Kidney capillary endothelial cell (primary cell): ENCODE measurements at regions not wholly inside any gene's neighbourhood (a gene's known extent, or its start where the extent isn't known, plus 50 kb on each side); places are given as distances from the start of the nearest gene placed in this dataset.
A peak's percentile ranks its signal among the peaks of the same experiment; 100 is the strongest.
"Not testable (repeated sequence)": the region's sequence is repeated elsewhere in the genome, so short reads cannot be mapped to it uniquely, and the experiment has no call there.

Source experiments
- DNase-seq: peaks from one replicate; pipeline ENCODE4 v3.0.0-alpha.2; 2018; ENCODE audit warnings: low spot score

DNA sequence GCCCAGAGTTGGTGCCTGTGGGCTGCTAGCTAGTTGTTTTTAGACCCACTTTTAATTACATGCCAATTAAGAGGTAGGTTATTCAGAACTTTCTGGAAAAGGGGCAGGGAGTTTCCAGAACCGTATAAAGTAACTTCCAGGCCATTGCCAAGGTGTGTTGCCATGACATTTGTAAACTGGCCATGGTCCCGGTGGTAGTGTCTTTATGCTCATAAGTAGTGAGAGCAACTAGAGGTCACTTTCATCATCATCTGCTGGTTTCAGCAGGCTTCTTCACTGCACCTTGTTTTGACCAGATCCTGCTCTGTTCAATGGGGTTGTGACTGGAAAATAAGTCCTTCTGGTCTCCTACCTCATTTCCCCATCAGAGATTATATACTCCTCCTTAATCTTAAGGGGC is 207.0 kb downstream of the FAM72C start:
- not testable (repeated sequence) for DNase-seq

DNA sequence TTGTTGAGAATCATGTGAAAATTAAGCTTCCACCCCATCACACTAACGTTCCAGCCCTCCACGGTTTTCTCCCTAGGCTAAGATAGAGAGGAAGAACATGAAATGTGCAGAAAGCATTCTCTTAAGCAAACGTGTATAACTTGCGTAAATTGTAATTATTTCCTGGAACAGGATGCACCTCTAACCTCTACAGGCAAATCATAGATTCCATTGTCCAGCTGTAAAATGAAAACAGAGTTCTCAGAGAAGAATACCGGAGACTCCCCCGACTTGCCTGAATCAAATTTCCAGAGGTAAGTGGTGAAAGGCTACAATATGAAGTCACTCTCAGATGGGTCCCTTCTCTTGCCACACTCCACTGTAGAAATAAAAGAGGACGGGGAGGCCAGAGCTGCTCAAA is 211.4 kb downstream of the FAM72C start:
- peak; percentile 2 for DNase-seq

DNA sequence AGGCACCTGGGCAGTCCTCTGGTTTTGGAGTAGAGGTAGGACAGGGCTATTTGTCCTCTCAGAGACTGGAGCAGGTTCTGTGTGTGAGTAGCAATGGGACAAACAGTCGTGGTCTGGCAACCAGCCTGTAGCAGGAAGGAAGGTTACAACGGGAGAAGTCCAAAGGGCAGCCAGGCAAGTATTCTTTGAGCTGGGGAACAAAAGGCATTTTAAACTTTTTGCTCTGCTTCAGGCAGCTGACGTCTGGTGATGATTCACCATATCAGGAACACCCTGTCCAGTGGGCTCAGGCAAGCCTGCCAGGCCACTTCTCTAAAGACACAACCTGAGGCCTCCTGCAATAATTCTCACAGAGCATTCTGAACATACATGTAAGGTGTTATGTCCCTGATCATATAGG is 215.8 kb downstream of the FAM72C start:
- not testable (repeated sequence) for DNase-seq

DNA sequence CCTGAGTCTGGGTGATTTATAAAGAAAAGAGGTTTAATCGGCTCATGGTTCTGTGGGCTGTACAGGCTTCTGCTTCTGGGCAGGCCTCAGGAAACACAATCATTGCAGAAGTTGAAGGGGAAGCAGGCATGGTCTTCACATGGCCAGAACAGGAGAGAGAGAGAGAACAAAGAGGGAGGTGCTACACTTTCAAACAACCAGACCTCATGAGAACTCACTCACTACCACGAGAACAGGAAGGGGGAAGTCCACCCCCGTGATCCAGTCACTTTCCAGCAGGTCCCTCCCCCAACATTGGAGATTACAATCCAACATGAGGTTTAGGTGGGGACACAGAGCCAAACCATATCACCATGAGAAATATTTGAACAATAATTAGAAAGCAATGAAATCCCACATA is 222.9 kb downstream of the FAM72C start:
- DNase-seq = no peak

DNA sequence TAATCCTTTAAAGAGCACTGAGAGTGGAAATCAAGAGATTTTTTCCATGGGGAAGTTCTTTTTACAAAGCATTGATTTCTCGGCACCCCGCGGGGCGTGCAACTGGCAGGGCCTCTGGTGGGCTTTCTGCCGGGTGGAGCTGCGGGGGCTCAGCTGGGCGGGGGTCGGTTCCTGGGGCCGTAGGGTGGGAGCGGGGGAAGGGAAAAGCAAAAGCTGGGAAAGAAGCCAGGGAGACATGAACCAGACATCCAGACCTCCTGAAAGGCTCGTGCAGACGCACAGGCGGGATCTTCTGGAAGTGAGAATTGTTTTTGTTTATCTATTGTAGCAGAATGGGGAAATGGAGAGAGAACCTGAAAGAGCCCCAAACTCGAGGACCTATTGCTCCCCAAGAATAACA is 235.2 kb downstream of the FAM72C start:
- DNase-seq = no peak

DNA sequence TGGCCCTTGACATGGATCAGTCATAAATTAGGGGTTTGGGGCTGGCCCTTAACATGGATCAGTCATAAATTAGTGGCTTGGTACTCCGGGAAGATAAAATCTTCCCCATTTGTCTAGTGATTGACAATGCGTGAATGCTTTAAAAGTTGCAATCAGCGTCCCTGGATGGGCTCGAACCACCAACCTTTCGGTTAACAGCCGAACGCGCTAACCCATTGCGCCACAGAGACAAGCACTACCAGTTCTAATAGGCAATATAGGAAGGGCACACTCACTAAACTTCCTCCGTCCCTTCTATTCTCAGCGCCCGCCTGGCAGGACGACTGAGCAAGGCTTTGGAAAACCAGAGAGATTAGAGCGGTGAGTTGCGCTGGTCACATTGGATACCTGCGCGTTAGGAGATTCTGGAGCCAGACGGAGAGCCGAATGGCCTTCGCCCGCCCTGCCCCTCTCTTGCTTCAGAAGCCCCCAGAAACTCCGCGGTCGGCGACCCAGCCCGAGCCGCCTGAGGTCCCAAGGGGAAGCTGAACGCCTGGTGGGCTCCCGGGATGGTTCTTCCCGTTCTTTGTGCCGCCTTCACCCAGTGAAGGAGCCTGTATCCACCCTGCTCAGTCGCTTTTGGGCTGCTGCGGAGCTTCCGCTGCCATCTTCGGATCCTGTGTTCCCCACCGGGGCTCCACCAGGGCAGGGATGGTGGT is 235.9 kb downstream of the FAM72C start:
- DNase-seq = peak; percentile 42

DNA sequence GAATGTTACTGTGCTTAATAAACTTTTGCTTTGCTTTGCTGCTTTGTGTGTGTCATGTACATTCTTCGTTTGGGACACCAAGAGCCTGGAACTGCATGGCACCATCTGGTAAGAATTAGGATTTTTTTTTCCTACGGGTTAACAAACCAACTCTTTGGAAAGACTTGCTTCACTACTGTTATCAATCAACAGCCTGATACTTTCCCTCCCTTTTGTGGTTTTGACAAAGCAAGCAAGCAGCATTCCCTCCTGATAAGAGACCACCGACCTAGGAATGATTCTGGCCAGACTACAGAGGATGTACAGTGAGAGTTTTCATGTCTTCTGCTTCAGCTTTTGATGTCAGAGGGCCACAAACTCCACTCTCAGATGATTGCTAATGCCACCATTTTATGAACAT is 237.5 kb downstream of the FAM72C start:
- not testable (repeated sequence) for DNase-seq

DNA sequence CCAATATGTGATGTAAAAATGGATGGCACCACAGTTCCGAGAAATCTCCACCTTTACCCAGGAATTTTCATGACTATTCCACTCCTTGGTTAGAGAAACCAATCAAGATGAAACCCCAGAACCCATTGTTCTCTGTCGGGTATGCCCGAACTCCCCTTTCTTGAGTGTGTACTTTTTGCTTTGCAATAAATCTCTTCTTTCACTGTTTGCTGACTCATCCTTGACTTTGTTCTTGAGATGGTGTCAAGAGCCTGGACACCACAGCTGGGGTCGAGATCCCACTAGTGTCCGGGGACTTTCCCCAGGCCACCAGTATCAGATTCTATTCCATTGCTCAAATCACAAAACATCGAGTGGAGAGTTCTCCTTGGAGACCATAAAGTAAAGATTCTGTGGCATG is 240.9 kb downstream of the FAM72C start:
- not testable (repeated sequence) for DNase-seq

DNA sequence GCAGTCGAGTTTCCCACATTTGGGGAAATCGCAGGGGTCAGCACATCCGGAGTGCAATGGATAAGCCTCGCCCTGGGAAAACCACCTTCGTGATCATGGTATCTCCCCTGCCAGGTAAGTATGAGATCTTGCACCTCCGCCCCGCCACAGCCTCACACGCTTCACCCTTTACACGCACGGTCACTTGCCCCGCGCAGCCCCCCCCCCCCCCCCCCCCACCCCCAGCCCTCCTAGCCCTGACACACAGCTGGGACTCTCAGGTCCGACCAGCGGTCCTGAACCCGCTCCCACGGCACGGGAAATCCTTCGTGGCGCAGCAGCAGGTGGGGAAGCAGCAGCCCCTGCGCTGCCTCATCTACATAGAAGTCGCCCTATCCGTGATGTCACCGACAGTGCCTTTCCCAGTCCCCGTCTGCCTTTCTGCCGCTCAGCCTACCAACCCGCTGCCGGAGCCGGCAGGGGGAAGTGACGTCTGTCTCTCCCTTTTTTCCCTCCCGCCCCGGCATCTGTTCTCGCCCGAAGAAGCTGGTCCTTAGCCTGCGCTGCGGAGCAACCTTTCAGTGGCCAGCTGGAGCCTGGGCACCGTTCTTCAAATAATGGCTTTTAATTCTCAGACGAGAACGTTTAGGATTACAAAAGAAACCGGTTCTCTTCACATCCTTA is 242.2 kb downstream of the FAM72C start:
- not testable (repeated sequence) for DNase-seq

DNA sequence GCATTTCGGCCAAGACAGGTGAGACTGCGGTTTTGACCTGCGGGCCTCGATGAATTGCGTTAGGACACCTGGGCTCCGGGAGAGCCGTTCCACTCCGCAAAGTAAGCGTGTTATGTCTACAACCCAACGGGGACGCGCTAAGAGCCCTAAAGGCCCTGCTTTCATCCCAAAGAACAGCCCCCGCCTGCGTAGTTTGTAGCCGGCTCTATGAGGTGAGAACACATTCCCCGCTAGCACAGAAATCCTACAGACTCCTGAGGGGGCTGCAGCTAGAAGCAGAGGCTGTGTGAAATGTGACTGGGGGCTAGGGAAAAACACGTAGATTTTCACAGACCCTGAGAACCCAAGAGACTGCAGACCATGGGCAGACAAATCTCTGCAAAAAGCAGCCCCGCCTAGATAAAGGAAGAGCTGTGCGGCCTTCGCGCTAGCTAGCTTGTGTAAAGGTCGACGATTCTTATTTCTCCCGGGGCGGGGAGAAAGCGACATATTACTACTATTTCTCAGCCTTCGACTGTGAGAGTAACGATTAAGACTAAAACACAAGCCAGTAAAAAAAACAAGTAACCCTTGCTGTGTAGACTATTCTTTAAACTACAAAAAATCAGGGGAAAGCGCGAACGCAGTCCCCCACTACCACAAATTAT is 242.9 kb downstream of the FAM72C start:
- not testable (repeated sequence) for DNase-seq

DNA sequence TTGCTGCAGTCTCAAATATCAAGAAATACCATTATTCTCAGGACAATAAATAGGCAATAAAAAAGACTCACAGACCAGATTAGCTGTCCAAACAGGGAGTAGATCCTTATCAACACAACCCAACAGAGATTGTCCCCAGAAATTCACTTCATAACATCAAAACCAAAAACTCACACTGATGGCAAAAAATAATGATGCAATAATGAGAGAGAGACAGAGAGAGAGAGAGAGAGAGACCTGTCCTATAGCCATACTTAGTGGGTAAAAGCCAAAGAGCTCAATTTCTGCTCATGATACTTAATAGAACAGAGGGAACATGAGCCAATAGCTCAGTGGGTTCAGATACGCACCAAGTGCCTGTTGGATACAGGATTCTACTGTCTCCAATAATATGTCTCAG is 244.5 kb downstream of the FAM72C start:
- DNase-seq = no peak

DNA sequence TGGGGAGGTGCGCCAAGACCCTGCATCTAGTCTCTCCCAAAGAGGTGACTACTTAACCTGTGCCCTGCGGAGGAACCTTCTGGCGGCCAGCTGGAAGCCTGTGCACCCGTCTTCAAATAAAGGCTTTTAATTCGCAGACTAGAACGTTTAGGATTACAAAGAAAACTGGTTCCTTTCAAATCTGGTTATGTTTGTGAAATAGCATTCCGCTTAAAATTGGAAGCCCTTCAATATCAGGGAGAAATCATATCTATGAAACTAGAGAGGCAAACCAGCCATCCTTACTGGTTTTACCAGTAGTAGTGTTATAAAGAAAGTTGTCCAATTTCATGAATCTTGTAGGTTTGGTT is 250.8 kb downstream of the FAM72C start:
- no peak for DNase-seq

DNA sequence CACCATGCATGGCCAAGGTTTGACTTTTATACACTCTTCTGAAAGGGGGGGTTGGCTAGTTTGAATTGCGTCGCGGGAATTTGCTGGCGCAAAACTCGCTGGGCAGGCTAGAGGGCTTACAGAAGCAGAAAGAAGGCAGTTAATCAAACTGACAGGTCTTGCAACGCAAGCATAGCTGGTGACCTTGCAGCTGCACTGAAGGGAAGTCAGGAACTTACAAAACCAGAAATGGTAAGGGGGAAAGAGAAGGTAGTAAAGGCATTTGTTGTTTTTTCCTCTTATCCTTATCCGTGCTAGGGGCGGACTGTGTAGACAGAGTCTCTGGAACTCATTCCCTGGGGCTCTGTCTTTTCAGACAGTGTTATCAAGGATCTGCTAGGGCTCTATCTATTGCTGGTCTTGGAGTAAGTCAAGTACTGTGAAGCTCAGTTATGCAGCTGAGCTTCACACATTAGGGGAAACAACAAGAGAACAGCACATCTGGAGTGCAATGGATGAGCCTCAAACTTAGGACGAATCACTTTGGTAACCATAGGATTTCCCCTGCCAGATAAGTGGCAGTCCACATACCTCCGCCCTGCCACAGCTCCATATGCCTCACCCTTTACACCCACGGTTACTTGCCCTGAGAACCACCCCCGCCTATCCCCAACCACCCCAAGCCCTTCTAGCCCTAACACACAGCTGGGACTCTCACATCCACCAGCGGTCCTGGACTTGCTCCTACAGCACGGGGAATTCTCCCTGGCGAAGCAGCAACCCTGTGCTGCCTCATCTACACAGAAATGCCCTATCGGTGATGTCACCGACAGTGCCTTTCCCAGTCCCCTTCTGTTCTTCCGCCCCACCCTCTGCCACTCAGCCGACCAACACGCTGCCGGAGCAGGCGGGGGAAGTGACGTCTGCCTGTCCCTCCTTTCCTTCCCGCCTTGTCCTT is 251.4 kb downstream of the FAM72C start:
- DNase-seq = no peak

DNA sequence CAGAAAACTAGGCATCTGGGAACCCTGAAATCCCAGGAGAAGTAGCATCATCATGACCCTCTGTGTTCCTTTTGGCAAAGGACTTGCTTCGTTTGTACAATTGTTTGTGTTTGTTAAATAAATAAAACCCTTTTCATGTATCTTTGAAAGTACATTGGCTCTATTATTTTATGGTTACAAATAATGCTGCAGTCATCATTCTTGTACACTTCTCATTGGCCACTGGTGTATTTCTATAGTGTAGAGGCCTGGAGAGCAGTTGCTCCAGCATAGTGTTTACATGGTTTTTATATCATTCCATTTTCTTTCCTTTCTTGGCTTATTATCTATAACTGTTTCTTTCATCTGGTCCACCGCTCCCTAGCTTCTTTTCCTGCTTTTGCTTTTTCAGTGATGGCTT is 253.3 kb downstream of the FAM72C start:
- DNase-seq = no peak

DNA sequence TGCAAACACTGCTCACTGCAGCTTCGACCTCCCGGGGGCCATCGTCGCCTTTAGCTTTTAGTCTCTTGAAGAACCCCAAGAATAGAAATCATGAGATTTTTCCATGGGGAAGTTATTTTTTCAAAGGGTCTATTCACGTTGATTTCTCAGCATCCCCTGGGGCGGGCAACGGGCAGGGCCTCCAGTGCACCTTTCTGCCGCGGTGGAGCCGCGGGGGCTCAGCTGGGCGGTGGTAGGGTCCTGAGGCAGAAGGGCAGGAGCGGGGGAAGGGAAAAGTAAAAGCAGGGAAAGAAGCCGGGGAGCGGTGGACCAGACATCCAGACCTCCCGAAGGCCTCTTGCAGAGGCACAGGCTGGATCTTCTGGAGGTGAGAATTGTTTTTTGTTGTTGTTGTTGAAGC is 253.8 kb downstream of the FAM72C start:
- no peak for DNase-seq

DNA sequence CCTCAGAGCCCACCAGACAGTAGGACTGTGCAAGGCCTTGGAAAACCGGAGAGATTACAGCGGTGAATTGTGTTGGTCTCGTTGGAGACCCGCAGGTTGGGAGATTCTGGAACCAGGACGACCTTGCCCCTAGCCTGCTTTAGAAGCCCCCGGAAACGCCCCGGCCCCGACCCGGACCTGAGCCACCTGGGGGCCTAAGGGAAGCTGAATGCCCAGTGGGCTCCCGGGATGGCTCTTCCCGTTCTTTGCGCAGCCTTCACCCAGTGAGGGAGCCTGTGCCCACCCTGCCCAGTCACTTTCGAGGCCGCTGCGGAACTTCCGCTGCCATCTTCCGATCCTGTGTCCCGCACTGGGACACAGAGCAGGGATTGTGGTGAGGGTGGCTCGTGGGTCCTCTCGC is 254.4 kb downstream of the FAM72C start:
- no peak for DNase-seq

DNA sequence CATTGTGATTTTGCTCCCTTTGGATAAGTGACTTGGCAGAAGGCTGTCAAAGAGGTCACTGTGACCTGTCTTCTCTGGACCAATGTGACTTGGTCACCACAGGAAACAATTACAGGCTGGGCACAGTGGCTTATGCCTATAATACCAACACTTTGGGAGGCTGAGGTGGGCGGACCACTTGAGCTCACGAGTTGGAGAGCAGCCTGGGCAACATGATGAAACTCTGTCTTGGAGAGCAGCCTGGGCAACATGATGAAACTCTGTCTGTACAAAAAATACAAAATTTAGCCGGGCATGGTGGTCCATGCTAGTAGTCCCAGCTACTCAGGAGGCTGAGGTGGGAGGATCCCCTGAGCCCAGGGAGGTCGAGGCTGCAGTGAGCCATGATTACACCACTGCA is 256.9 kb downstream of the FAM72C start:
- not testable (repeated sequence) for DNase-seq

DNA sequence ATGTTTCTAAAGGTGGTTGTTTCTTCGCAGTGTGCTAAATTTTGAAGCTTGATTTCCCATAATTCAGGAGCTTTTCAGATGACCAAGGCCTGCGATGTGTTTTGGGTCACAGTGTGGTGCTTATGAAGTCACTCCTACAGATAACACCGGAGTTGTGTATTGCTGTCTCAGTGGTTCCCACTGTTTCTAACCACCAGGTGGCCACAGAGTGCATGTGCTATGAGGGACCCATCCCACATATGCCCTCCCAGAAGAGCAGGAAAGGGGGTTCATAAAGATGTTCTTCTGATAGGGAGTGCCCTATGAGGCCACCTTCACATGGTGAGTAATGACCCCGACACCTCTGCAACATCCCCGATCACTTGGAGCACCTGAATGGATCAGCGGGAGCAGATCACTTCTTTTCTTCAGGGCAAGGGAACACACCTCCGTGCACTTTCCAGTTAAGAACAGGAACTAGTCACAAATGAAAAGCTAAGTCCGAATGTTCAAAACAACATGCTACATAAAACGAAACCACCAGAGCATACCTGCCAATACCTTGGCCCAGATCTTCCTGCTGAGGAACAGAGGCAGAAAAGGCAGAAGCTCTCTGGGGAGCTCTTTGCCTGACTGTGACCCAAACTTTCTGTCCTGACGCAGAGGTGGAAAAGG is 262.1 kb downstream of the FAM72C start:
- DNase-seq = not testable (repeated sequence)

DNA sequence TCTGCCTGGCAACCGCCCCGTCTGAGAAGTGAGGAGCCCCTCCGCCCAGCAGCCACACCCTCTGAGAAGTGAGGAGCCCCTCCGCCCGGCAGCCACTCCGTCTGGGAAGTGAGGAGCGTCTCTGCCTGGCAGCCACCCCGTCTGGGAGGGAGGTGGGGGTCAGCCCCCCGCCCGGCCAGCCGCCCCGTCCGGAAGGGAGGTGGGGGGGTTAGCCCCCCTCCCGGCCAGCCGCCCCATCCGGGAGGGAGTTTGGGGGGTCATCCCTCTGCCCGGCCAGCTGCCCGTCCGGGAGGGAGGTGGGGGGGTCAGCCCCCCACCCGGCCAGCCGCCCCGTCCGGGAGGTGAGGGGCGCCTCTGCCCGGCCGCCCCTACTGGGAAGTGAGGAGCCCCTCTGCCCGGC is 269.0 kb downstream of the FAM72C start:
- DNase-seq = not testable (repeated sequence)

DNA sequence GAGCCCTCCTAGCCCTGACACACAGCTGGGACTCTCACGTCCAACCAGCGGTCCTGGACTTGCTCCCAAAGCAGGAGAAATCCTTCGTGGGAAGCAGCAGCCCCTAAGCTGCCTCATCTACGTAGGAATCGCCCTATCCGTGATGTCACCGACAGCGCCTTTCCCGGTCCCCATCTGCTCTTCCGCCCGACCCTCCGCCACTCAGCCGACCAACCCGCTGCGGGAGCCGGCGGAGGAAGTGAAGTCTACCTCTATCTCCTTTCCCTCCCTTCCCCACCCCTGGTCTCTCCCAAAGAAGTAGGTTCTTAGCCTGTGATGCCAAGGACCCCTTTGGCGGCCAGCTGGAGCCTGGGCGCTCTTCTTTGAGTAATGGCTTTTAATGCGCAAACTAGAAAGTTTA is 272.1 kb downstream of the FAM72C start:
- DNase-seq = no peak

DNA sequence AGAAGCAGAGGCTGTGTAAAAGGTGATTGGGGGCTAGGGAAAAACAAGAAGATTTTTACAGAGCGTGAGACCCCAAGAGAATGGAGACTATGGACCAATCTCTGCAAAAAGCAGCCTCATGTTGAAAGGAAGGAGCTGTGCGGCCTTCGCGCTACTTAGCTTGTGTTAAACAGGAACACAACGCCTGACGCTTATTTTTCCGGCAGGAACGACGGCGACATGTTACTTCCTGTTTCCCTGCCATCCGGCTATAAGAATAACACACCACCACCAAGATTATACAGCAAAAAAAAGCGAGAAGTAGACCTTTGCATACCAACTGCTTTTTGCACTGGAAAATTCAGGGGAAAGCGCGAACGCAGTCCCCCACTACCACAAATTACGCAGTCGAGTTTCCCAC is 272.7 kb downstream of the FAM72C start:
- no peak for DNase-seq

DNA sequence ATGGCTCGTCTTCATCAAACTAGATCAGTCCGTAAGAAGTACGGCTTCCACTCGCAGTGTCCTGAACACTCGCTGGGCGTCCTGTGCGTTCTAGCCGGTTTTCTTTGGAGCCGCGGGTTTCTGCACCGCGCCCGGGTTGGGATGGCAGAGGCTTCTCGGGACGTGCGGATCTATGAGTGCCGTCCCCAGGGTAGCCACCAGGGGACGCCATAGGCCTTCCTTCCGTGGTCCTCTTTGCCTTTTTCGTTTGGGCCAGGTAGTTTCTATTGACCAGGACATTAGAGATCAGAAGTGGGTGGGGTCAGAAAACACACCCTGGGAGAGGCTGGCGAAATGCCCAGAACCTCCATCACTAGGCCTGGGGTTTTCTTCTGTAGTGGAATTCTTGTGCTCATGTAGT is 273.8 kb downstream of the FAM72C start:
- no peak for DNase-seq
